ENCODE measurements at regions not wholly inside any gene's neighbourhood (a gene's known extent, or its start where the extent isn't known, plus 50 kb on each side); places are given as distances from the start of the nearest gene placed in this dataset.

GRCh38 chr1:178620584-178621475 is 104.2 kb upstream of the RALGPS2 start:
- no peak overlapping the region for H3K9ac ChIP-seq (ENCODE audit: low read length)
- no peaks in the 10 kb centered on the region for H3K9me3 ChIP-seq (ENCODE audit: insufficient read depth, low read length)
- H3K4me3 ChIP-seq (ENCODE audit: low read length): no peak overlapping the region
- H2AFZ ChIP-seq (ENCODE audit: low read depth, low read length): no peak overlapping the region
- no peaks in the 10 kb centered on the region for H4K20me1 ChIP-seq (ENCODE audit: insufficient read depth, low read length)
- H3K4me1 ChIP-seq (ENCODE audit: low read length): peaks cover 9% of the 10 kb centered on the region
- no peak overlapping the region for H3K4me2 ChIP-seq (ENCODE audit: low read length)
- no peaks in the 10 kb centered on the region for H3K36me3 ChIP-seq (replicated peaks; ENCODE audit: low read depth, low read length)
- no peak overlapping the region for H3K27ac ChIP-seq (ENCODE audit: low read length)
- H3K27me3 ChIP-seq (ENCODE audit: low read depth, low read length): 0 out of 2 replicates have a peak, but pooled peaks cover 5% of the 10 kb centered on the region
- TF ChIP-seq CTCF (IDR thresholded peaks at IDR 0.05; ENCODE audit: low read depth, low read length): no peak
- no peak for TF ChIP-seq EZH2phosphoT487 (IDR thresholded peaks at IDR 0.05; ENCODE audit: low read depth)
- H3K79me2 ChIP-seq (ENCODE audit: low read length): no peaks in the 10 kb centered on the region

- no peak overlapping the region for H3K4me2 ChIP-seq (ENCODE audit: low read length)
- no peaks in the 10 kb centered on the region for H3K36me3 ChIP-seq (replicated peaks; ENCODE audit: low read depth, low read length)
- H3K9ac ChIP-seq (ENCODE audit: low read length): no peak overlapping the region
- H3K27me3 ChIP-seq (ENCODE audit: low read depth, low read length): 0 out of 2 replicates have a peak, but pooled peaks cover 5% of the 10 kb centered on the region
- no peak overlapping the region for H3K4me3 ChIP-seq (ENCODE audit: low read length)
- H4K20me1 ChIP-seq (ENCODE audit: insufficient read depth, low read length): no peaks in the 10 kb centered on the region
- no peak overlapping the region for H3K27ac ChIP-seq (ENCODE audit: low read length)
- TF ChIP-seq EZH2phosphoT487 (IDR thresholded peaks at IDR 0.05; ENCODE audit: low read depth) (no peak), CTCF (IDR thresholded peaks at IDR 0.05; ENCODE audit: low read depth, low read length) (no peak)
- no peaks in the 10 kb centered on the region for H3K79me2 ChIP-seq (ENCODE audit: low read length)
- H2AFZ ChIP-seq (ENCODE audit: low read depth, low read length): no peak overlapping the region
- peaks cover 9% of the 10 kb centered on the region for H3K4me1 ChIP-seq (ENCODE audit: low read length)
- no peaks in the 10 kb centered on the region for H3K9me3 ChIP-seq (ENCODE audit: insufficient read depth, low read length)
Observed at GRCh38 chr1:178621822-178622221, 103.2 kb upstream of the RALGPS2 start.

GRCh38 chr1:178625695-178626094 is 99.3 kb upstream of the RALGPS2 start:
- no peak overlapping the region for H2AFZ ChIP-seq (ENCODE audit: low read depth, low read length)
- H3K4me3 ChIP-seq (ENCODE audit: low read length): no peak overlapping the region
- no peaks in the 10 kb centered on the region for H3K79me2 ChIP-seq (ENCODE audit: low read length)
- no peak overlapping the region for H3K27ac ChIP-seq (ENCODE audit: low read length)
- H3K4me1 ChIP-seq (ENCODE audit: low read length): no peaks in the 10 kb centered on the region
- H3K4me2 ChIP-seq (ENCODE audit: low read length): no peak overlapping the region
- no peaks in the 10 kb centered on the region for H3K36me3 ChIP-seq (replicated peaks; ENCODE audit: low read depth, low read length)
- H3K9ac ChIP-seq (ENCODE audit: low read length): no peak overlapping the region
- H3K27me3 ChIP-seq (ENCODE audit: low read depth, low read length): 0 out of 2 replicates have a peak, but pooled peaks cover 2% of the 10 kb centered on the region
- TF ChIP-seq CTCF (IDR thresholded peaks at IDR 0.05; ENCODE audit: low read depth, low read length): no peak
- no peak for TF ChIP-seq EZH2phosphoT487 (IDR thresholded peaks at IDR 0.05; ENCODE audit: low read depth)
- H4K20me1 ChIP-seq (ENCODE audit: insufficient read depth, low read length): no peaks in the 10 kb centered on the region
- H3K9me3 ChIP-seq (ENCODE audit: insufficient read depth, low read length): no peaks in the 10 kb centered on the region

- no peaks in the 10 kb centered on the region for H3K27me3 ChIP-seq (ENCODE audit: low read depth, low read length)
- H3K36me3 ChIP-seq (replicated peaks; ENCODE audit: low read depth, low read length): no peaks in the 10 kb centered on the region
- H3K79me2 ChIP-seq (ENCODE audit: low read length): no peaks in the 10 kb centered on the region
- no peak overlapping the region for H3K4me2 ChIP-seq (ENCODE audit: low read length)
- H3K27ac ChIP-seq (ENCODE audit: low read length): no peak overlapping the region
- H2AFZ ChIP-seq (ENCODE audit: low read depth, low read length): no peak overlapping the region
- no peaks in the 10 kb centered on the region for H4K20me1 ChIP-seq (ENCODE audit: insufficient read depth, low read length)
- H3K4me1 ChIP-seq (ENCODE audit: low read length): no peaks in the 10 kb centered on the region
- no peak overlapping the region for H3K4me3 ChIP-seq (ENCODE audit: low read length)
- no peaks in the 10 kb centered on the region for H3K9me3 ChIP-seq (ENCODE audit: insufficient read depth, low read length)
- TF ChIP-seq CTCF (IDR thresholded peaks at IDR 0.05; ENCODE audit: low read depth, low read length) (no peak), EZH2phosphoT487 (IDR thresholded peaks at IDR 0.05; ENCODE audit: low read depth) (no peak)
- no peak overlapping the region for H3K9ac ChIP-seq (ENCODE audit: low read length)
Observed at GRCh38 chr1:178627037-178627436, 98.0 kb upstream of the RALGPS2 start.
